CD14-positive monocyte (primary cell): ENCODE measurements at regions not wholly inside any gene's neighbourhood (a gene's known extent, or its start where the extent isn't known, plus 50 kb on each side); places are given as distances from the start of the nearest gene placed in this dataset.

Experiments
- DNase-seq, 3 donors: peaks; one replicate each; pipeline ENCODE4 v3.0.0-alpha.2; 2011 to 2022
- H2AFZ ChIP-seq: 2 replicates; pipeline ENCODE4 v1.6.0; 2012; ENCODE audit warnings: mild to moderate bottlenecking, low read depth, low read length, inconsistent platforms; ENCODE audit not compliant: insufficient read depth, poor library complexity, severe bottlenecking
- H3K27ac ChIP-seq, 2 donors: 1 replicate in 1 of 2; 2 replicates in 1 of 2; pipeline ENCODE4 v1.5.1; 2012 to 2013; ENCODE audit warnings: low read length in 2 of 2, control low read depth in 1 of 2, inconsistent platforms in 1 of 2, low read depth in 1 of 2, mild to moderate bottlenecking in 1 of 2
- H3K27me3 ChIP-seq, 2 donors: one replicate each; pipeline versions ENCODE4 v1.6.0 to v1.6.1; 2011 to 2013; ENCODE audit warnings: low read length in 2 of 2; ENCODE audit not compliant: control insufficient read depth in 2 of 2, insufficient read depth in 2 of 2
- H3K36me3 ChIP-seq, 2 donors: replicated peaks in 1 of 2; 1 replicate in 1 of 2; 2 replicates in 1 of 2; pipeline versions ENCODE4 v1.5.1 to v1.6.1; 2012 to 2013; ENCODE audit warnings: low read length in 2 of 2, control low read depth in 1 of 2, inconsistent platforms in 1 of 2, mild to moderate bottlenecking in 1 of 2; ENCODE audit not compliant: insufficient read depth in 2 of 2, control insufficient read depth in 1 of 2
- H3K4me1 ChIP-seq, 2 donors: 1 replicate in 1 of 2; 2 replicates in 1 of 2; pipeline versions ENCODE4 v1.5.1 to v1.6.1; 2012 to 2013; ENCODE audit warnings: low read length in 2 of 2, control low read depth in 1 of 2, inconsistent platforms in 1 of 2, mild to moderate bottlenecking in 1 of 2, moderate library complexity in 1 of 2; ENCODE audit not compliant: insufficient read depth in 2 of 2, control insufficient read depth in 1 of 2
- H3K4me2 ChIP-seq: replicated peaks from 2 replicates; pipeline ENCODE3; 2012; ENCODE audit warnings: low read length, moderate library complexity, mild to moderate bottlenecking; ENCODE audit not compliant: poor library complexity, severe bottlenecking; ENCODE audit errors: extremely low read depth
- H3K4me3 ChIP-seq, 3 experiments: fragments of 200-600 bp in 1 of 3; sonication (generic) in 1 of 3; replicated peaks in 1 of 3; 1 replicate in 2 of 3; 2 replicates in 1 of 3; pipeline ENCODE4 v1.5.1; 2011 to 2013; ENCODE audit warnings: low read length in 3 of 3, mild to moderate bottlenecking in 3 of 3, control low read depth in 2 of 3, low read depth in 2 of 3, inconsistent platforms in 1 of 3, moderate library complexity in 1 of 3
- H3K79me2 ChIP-seq: 2 replicates; pipeline ENCODE4 v1.6.0; 2012; ENCODE audit warnings: mild to moderate bottlenecking, control low read depth, inconsistent platforms, low read length, moderate library complexity; ENCODE audit not compliant: insufficient read depth
- H3K9ac ChIP-seq: 2 replicates; pipeline ENCODE4 v1.6.0; 2017; ENCODE audit warnings: low read length, mild to moderate bottlenecking; ENCODE audit not compliant: insufficient read depth, poor library complexity, severe bottlenecking
- H3K9me3 ChIP-seq, 2 donors: replicated peaks in 1 of 2; 1 replicate in 1 of 2; 2 replicates in 1 of 2; pipeline versions ENCODE4 v1.5.1 to v1.6.1; 2012 to 2013; ENCODE audit warnings: low read length in 2 of 2, control low read depth in 1 of 2; ENCODE audit not compliant: control insufficient read depth in 1 of 2, insufficient read depth in 1 of 2
- H4K20me1 ChIP-seq: 2 replicates; pipeline ENCODE4 v1.6.0; 2012; ENCODE audit warnings: mild to moderate bottlenecking, low read length, control low read depth, moderate library complexity; ENCODE audit not compliant: insufficient read depth
- H3K27ac Mint-ChIP-seq, 7 donors: one replicate each; pipeline ENCODE4 v1.8.0; 2020; ENCODE audit warnings: mild to moderate bottlenecking in 7 of 7, mixed read lengths in 7 of 7, moderate library complexity in 6 of 7, inconsistent platforms in 2 of 7
- H3K27me3 Mint-ChIP-seq, 3 donors: one replicate each; pipeline ENCODE4 v1.8.0; 2021 to 2022; ENCODE audit warnings: low read depth in 3 of 3, mild to moderate bottlenecking in 3 of 3, mixed read lengths in 3 of 3, moderate library complexity in 3 of 3, inconsistent platforms in 1 of 3
- H3K36me3 Mint-ChIP-seq, 2 donors: one replicate each; pipeline ENCODE4 v1.8.0; 2020; ENCODE audit warnings: mixed read lengths in 2 of 2, inconsistent platforms in 1 of 2, mild to moderate bottlenecking in 1 of 2
- H3K4me1 Mint-ChIP-seq: one replicate; pipeline ENCODE4 v1.8.0; 2020; ENCODE audit warnings: mild to moderate bottlenecking, mixed read lengths
- H3K4me3 Mint-ChIP-seq, 2 donors: one replicate each; pipeline ENCODE4 v1.8.0; 2020; ENCODE audit warnings: mild to moderate bottlenecking in 2 of 2, mixed read lengths in 2 of 2, moderate library complexity in 1 of 2
- H3K9me3 Mint-ChIP-seq, 7 donors: one replicate each; pipeline ENCODE4 v1.8.0; 2020 to 2022; ENCODE audit warnings: mixed read lengths in 7 of 7, mild to moderate bottlenecking in 6 of 7, moderate library complexity in 6 of 7, inconsistent platforms in 2 of 7
- WGBS: methylation state at CpG from one replicate; pipeline ENCODE4 v1.1.5; 2013; ENCODE audit warnings: missing lambda C conversion rate; ENCODE audit not compliant: insufficient coverage; 5-methylcytosine and 5-hydroxymethylcytosine counted together
- intact Hi-C, 2 donors: fragments of 100-400 bp; cut with micrococcal nuclease; formaldehyde crosslinking; loops; one replicate each; pipeline versions ENCODE4 v1.15.0 to v1.15.1; 2023
- TF ChIP-seq, protein P1 (sequence below): fragments of 200-600 bp; IDR thresholded peaks from one replicate; pipeline ENCODE4 v1.8.0; 2022; ENCODE audit warnings: antibody characterized with exemption, mild to moderate bottlenecking

DNA sequence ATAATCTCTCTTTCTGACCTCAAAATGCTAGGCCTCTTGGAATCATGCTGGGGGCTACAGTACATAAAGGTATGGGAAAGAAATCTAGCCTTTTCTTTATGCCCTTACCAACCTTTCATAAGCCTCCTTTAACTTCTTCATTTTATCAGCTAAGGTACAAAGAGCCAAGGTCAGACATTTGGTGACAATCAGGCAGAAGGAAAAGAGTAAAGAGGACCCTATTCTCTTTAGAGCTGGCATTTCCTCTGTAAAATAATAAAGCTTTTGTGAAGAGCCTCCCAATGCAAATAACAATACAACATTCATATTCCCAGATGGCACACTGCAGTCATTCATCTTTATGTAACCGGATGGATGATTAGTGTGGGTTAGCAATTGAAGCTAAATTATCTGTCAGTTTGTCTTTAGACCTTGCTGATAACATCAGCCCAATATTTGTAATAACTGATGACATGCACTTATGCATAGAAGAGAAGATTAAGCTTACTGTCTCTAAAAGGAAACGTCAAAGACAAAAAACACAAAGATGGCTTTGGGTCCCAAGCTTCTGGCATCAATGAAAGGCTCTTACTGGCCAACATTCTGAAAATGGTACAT lies 163.1 kb downstream of the IBTK start:
- no peak overlapping the region for H3K4me2 ChIP-seq
- no peaks in the 10 kb centered on the region for H3K9me3 Mint-ChIP-seq
- no peak overlapping the region for H3K27ac Mint-ChIP-seq
- H3K4me3 Mint-ChIP-seq = no peak overlapping the region
- H3K27me3 Mint-ChIP-seq = peaks cover 0 to 2% (median 0%) of the 10 kb centered on the region in 3 donors
- H3K4me1 ChIP-seq = no peaks in the 10 kb centered on the region
- H3K9me3 ChIP-seq = no peaks in the 10 kb centered on the region
- no peaks in the 10 kb centered on the region for H3K27me3 ChIP-seq
- no peaks in the 10 kb centered on the region for H3K4me1 Mint-ChIP-seq
- DNase-seq = no peak
- H3K36me3 Mint-ChIP-seq = no peaks in the 10 kb centered on the region
- no peak overlapping the region for H3K9ac ChIP-seq
- H3K4me3 ChIP-seq = no peak overlapping the region
- intact Hi-C loops = no loop called here
- no peaks in the 10 kb centered on the region for H3K36me3 ChIP-seq
- no peaks in the 10 kb centered on the region for H4K20me1 ChIP-seq
- no peak overlapping the region for H2AFZ ChIP-seq
- no peak overlapping the region for H3K27ac ChIP-seq
- TF ChIP-seq, protein P1, sequence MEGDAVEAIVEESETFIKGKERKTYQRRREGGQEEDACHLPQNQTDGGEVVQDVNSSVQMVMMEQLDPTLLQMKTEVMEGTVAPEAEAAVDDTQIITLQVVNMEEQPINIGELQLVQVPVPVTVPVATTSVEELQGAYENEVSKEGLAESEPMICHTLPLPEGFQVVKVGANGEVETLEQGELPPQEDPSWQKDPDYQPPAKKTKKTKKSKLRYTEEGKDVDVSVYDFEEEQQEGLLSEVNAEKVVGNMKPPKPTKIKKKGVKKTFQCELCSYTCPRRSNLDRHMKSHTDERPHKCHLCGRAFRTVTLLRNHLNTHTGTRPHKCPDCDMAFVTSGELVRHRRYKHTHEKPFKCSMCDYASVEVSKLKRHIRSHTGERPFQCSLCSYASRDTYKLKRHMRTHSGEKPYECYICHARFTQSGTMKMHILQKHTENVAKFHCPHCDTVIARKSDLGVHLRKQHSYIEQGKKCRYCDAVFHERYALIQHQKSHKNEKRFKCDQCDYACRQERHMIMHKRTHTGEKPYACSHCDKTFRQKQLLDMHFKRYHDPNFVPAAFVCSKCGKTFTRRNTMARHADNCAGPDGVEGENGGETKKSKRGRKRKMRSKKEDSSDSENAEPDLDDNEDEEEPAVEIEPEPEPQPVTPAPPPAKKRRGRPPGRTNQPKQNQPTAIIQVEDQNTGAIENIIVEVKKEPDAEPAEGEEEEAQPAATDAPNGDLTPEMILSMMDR = no peak
- H3K79me2 ChIP-seq = no peaks in the 10 kb centered on the region
- WGBS = 100% methylated on average over 1 of the region's 2 CpGs

DNA sequence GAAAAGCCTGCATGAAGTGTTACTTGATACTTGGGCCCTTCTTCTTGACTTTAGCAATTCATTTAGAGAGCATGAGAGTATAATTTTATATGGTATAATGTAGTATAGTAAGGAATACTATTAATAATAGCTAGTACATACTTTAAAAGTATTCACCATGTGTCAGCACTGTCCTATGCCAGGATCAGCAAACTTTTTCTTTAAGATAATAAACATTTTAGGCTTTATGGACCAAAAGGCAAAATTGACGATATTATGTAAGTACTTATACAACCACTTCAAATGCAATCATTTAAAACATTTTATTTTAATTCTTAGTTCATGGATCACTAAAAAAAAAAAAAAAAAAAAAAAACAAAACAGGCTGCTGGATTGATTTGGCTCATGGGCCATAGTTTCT lies 163.9 kb downstream of the IBTK start:
- Histone ChIP-seq H2AFZ (no peak overlapping the region), H3K36me3 (no peaks in the 10 kb centered on the region), H3K27me3 (no peaks in the 10 kb centered on the region), H3K27ac (no peak overlapping the region), H3K4me3 (no peak overlapping the region), H3K79me2 (no peaks in the 10 kb centered on the region), H3K9ac (no peak overlapping the region), H3K9me3 (no peaks in the 10 kb centered on the region), H3K4me1 (no peaks in the 10 kb centered on the region), H4K20me1 (no peaks in the 10 kb centered on the region), H3K4me2 (no peak overlapping the region)
- no peak overlapping the region for H3K4me3 Mint-ChIP-seq
- H3K27me3 Mint-ChIP-seq = no peaks in the 10 kb centered on the region
- H3K36me3 Mint-ChIP-seq = no peaks in the 10 kb centered on the region
- H3K27ac Mint-ChIP-seq = no peak overlapping the region
- intact Hi-C loops = no loop called here
- no peaks in the 10 kb centered on the region for H3K4me1 Mint-ChIP-seq
- no peak for DNase-seq
- WGBS = no CpG with 5 or more reads among the region's 1 CpG
- no peaks in the 10 kb centered on the region for H3K9me3 Mint-ChIP-seq
- TF ChIP-seq, protein P1 = no peak
